ENCODE measurements at regions not wholly inside any gene's neighbourhood (a gene's known extent, or its start where the extent isn't known, plus 50 kb on each side); places are given as distances from the start of the nearest gene placed in this dataset.

GRCh38 chr18:54100920-54101470 lies 123.5 kb downstream of the MBD2 start:
- Mint-ChIP-seq H3K4me1 (ENCODE audit: low read depth) (no peaks in the 10 kb centered on the region), H3K36me3 (peaks cover 5% of the 10 kb centered on the region), H3K27me3 (peaks cover under 1% of the 10 kb centered on the region), H3K4me3 (no peak overlapping the region), H3K27ac (no peak overlapping the region), H3K9me3 (ENCODE audit: low read depth) (peaks cover 4% of the 10 kb centered on the region)

- peaks cover 3% of the 10 kb centered on the region for H3K27me3 Mint-ChIP-seq
- H3K36me3 Mint-ChIP-seq, result peaks cover 5% of the 10 kb centered on the region
- H3K9me3 Mint-ChIP-seq (ENCODE audit: low read depth), result peaks cover 4% of the 10 kb centered on the region
- H3K4me1 Mint-ChIP-seq (ENCODE audit: low read depth), result no peaks in the 10 kb centered on the region
- no peak overlapping the region for H3K27ac Mint-ChIP-seq
- no peak overlapping the region for H3K4me3 Mint-ChIP-seq
These were observed 124.0 kb downstream of the MBD2 start for GRCh38 chr18:54100466-54100865.

GRCh38 chr18:54094474-54094873 lies 130.0 kb downstream of the MBD2 start:
- Mint-ChIP-seq H3K4me1 (ENCODE audit: low read depth) (no peaks in the 10 kb centered on the region), H3K27ac (no peak overlapping the region), H3K27me3 (peaks cover 3% of the 10 kb centered on the region), H3K9me3 (ENCODE audit: low read depth) (peaks cover 4% of the 10 kb centered on the region), H3K4me3 (no peak overlapping the region), H3K36me3 (peaks cover 5% of the 10 kb centered on the region)

GRCh38 chr18:54090856-54091255 lies 133.6 kb downstream of the MBD2 start:
- H3K27me3 Mint-ChIP-seq, result peaks cover 1% of the 10 kb centered on the region
- H3K27ac Mint-ChIP-seq, result no peak overlapping the region
- no peak overlapping the region for H3K4me3 Mint-ChIP-seq
- no peaks in the 10 kb centered on the region for H3K9me3 Mint-ChIP-seq (ENCODE audit: low read depth)
- peaks cover 14% of the 10 kb centered on the region for H3K4me1 Mint-ChIP-seq (ENCODE audit: low read depth)
- H3K36me3 Mint-ChIP-seq, result no peaks in the 10 kb centered on the region

- Mint-ChIP-seq H3K27ac (no peak overlapping the region), H3K27me3 (no peaks in the 10 kb centered on the region), H3K36me3 (no peaks in the 10 kb centered on the region), H3K9me3 (ENCODE audit: low read depth) (peaks cover 3% of the 10 kb centered on the region), H3K4me3 (no peak overlapping the region), H3K4me1 (ENCODE audit: low read depth) (peaks cover 15% of the 10 kb centered on the region)
These were observed 134.6 kb downstream of the MBD2 start for GRCh38 chr18:54089749-54090459.

GRCh38 chr18:54086863-54087262 lies 137.6 kb downstream of the MBD2 start:
- H3K4me1 Mint-ChIP-seq (ENCODE audit: low read depth), result peaks cover 15% of the 10 kb centered on the region
- H3K27me3 Mint-ChIP-seq, result no peaks in the 10 kb centered on the region
- peaks cover 9% of the 10 kb centered on the region for H3K36me3 Mint-ChIP-seq
- H3K27ac Mint-ChIP-seq, result peak overlapping the region; percentile 36
- no peak overlapping the region for H3K4me3 Mint-ChIP-seq
- peaks cover 13% of the 10 kb centered on the region for H3K9me3 Mint-ChIP-seq (ENCODE audit: low read depth)

GRCh38 chr18:54086046-54086802 lies 138.2 kb downstream of the MBD2 start:
- H3K27me3 Mint-ChIP-seq, result no peaks in the 10 kb centered on the region
- peaks cover 16% of the 10 kb centered on the region for H3K9me3 Mint-ChIP-seq (ENCODE audit: low read depth)
- peaks cover 15% of the 10 kb centered on the region for H3K4me1 Mint-ChIP-seq (ENCODE audit: low read depth)
- H3K4me3 Mint-ChIP-seq, result peak overlapping the region; percentile 49
- H3K27ac Mint-ChIP-seq, result peak overlapping the region; percentile 36
- peaks cover 12% of the 10 kb centered on the region for H3K36me3 Mint-ChIP-seq

GRCh38 chr18:54080858-54081257 lies 143.6 kb downstream of the MBD2 start:
- Mint-ChIP-seq H3K27me3 (peaks cover 4% of the 10 kb centered on the region), H3K4me1 (ENCODE audit: low read depth) (peaks cover under 1% of the 10 kb centered on the region), H3K9me3 (ENCODE audit: low read depth) (peaks cover 16% of the 10 kb centered on the region), H3K36me3 (peaks cover 12% of the 10 kb centered on the region), H3K27ac (no peak overlapping the region), H3K4me3 (no peak overlapping the region)

GRCh38 chr18:54076166-54076565 lies 148.3 kb downstream of the MBD2 start:
- Mint-ChIP-seq H3K9me3 (ENCODE audit: low read depth) (no peaks in the 10 kb centered on the region), H3K4me3 (no peak overlapping the region), H3K27me3 (peaks cover 9% of the 10 kb centered on the region), H3K4me1 (ENCODE audit: low read depth) (no peaks in the 10 kb centered on the region), H3K27ac (no peak overlapping the region), H3K36me3 (no peaks in the 10 kb centered on the region)

GRCh38 chr18:54075689-54076088 lies 148.8 kb downstream of the MBD2 start:
- Mint-ChIP-seq H3K27me3 (peaks cover 9% of the 10 kb centered on the region), H3K4me3 (no peak overlapping the region), H3K9me3 (ENCODE audit: low read depth) (no peaks in the 10 kb centered on the region), H3K4me1 (ENCODE audit: low read depth) (no peaks in the 10 kb centered on the region), H3K27ac (no peak overlapping the region), H3K36me3 (no peaks in the 10 kb centered on the region)

GRCh38 chr18:54069729-54070128 lies 154.7 kb downstream of the MBD2 start:
- H3K36me3 Mint-ChIP-seq, result no peaks in the 10 kb centered on the region

GRCh38 chr18:54060343-54061005 lies 164.0 kb downstream of the MBD2 start:
- H3K27ac Mint-ChIP-seq, result no peak overlapping the region
- no peak overlapping the region for H3K4me3 Mint-ChIP-seq
- H3K4me1 Mint-ChIP-seq (ENCODE audit: low read depth), result no peaks in the 10 kb centered on the region
- H3K36me3 Mint-ChIP-seq, result no peaks in the 10 kb centered on the region
- H3K9me3 Mint-ChIP-seq (ENCODE audit: low read depth), result peaks cover 4% of the 10 kb centered on the region
- peaks cover 13% of the 10 kb centered on the region for H3K27me3 Mint-ChIP-seq

More at GRCh38 chr18:54069729-54070128, 154.7 kb downstream of the MBD2 start:
- H3K4me3 Mint-ChIP-seq, result no peak overlapping the region
- H3K4me1 Mint-ChIP-seq (ENCODE audit: low read depth), result no peaks in the 10 kb centered on the region
- peaks cover 2% of the 10 kb centered on the region for H3K27me3 Mint-ChIP-seq
- no peak overlapping the region for H3K27ac Mint-ChIP-seq
- no peaks in the 10 kb centered on the region for H3K9me3 Mint-ChIP-seq (ENCODE audit: low read depth)

GRCh38 chr18:54052732-54053429 lies 171.6 kb downstream of the MBD2 start:
- Mint-ChIP-seq H3K9me3 (ENCODE audit: low read depth) (no peaks in the 10 kb centered on the region), H3K4me1 (ENCODE audit: low read depth) (no peaks in the 10 kb centered on the region), H3K27ac (no peak overlapping the region), H3K36me3 (no peaks in the 10 kb centered on the region), H3K4me3 (no peak overlapping the region), H3K27me3 (no peaks in the 10 kb centered on the region)

- no peak overlapping the region for H3K4me3 Mint-ChIP-seq
- H3K27me3 Mint-ChIP-seq, result no peaks in the 10 kb centered on the region
- no peaks in the 10 kb centered on the region for H3K4me1 Mint-ChIP-seq (ENCODE audit: low read depth)
- no peaks in the 10 kb centered on the region for H3K9me3 Mint-ChIP-seq (ENCODE audit: low read depth)
- no peak overlapping the region for H3K27ac Mint-ChIP-seq
- H3K36me3 Mint-ChIP-seq, result no peaks in the 10 kb centered on the region
These were observed 172.2 kb downstream of the MBD2 start for GRCh38 chr18:54052259-54052658.
